Activated CD4-positive, alpha-beta T cell treated with anti-CD3 and anti-CD28 coated beads for 24 hours (primary cell): ENCODE measurements at regions not wholly inside any gene's neighbourhood (a gene's known extent, or its start where the extent isn't known, plus 50 kb on each side); places are given as distances from the start of the nearest gene placed in this dataset.

ENCODE experiments used
- DNase-seq, 2 donors: peaks; one replicate each; pipeline ENCODE4 v3.0.0-alpha.2; 2020; ENCODE audit warnings: low read depth in 2 of 2

DNA sequence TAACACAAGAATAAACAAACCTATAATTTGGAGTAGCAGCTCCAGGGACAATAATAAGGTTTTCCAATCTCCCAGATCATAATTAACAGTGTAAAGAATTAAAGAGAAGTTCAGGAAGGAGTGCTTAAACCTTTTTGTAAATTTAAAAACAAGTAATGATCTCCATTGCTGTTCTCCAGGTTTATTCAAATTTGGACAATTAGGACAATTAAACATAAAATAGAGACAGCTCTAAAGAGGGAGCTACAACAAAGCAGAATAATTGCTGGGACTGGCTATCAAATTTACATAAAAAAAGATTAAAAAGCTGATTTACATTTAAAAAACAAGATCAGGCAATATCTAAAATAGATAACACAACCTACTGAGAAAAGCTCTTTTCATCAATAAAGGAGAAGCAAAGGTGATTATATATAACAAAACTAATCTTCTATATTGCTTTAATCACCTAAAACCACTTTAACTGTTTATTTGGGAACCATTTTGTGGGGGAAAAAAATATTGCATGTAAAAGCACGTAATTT lies 80.1 kb upstream of the CREB1 start:
- no peak for DNase-seq

GRCh38 chr2:207450186-207450585 lies 79.6 kb upstream of the CREB1 start:
- DNase-seq = no peak

DNA sequence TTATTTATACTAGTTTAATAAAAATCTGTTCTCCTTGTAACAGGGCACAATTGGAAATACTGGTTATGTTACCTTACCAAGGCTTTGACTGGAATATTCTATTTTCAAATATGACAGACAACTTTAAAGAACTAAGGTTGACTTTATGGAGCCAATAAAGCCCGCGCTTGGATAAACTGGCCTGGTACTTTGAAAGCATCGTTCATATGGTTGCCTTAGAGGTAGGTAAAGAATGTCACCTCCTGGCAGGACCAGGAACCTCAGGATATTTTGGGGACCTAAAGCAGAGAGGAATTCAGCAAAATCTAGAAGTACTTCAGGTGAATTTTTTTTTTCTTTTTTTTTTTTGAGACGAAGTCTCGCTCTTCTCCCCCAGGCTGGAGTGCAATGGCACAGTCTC lies 71.2 kb upstream of the CREB1 start:
- DNase-seq = no peak

DNA sequence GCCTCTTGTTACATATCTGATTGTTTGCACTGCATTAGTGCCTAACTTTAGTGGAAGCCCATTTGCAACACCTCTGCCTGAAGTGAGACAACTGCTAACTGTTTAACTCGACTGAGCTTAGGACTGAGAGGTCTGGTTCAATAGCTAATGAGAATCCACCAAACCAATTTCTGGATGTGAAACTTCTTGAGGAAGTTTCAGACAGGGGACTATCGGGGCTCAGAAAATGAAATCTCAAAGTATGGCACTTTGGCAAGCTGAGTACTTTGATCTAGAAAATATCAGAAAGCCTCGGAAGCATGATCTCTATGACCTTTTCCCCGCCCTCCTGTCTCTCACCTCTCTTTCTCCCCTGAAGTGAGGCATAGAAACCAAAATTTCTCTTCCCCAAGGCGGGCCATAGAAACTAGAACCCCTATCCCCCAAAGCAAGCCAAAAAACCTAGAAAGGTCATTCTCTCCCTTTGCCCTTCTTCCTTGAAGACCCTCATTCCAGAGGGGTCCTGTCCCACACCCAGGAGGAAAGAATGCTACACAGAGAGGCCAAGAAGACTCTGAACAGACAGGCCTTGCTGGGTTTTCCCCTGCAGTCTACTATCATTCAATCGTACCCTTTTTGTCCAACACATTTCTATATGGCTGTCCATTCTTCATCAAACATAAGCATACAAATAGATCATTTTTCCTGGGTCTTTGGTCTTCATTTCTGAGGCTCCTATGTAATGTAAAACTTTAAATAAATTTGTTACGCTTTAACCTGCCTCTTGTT lies 69.6 kb upstream of the CREB1 start:
- no peak for DNase-seq

- no peak for DNase-seq
Measured at GRCh38 chr2:207463433-207463832, 66.3 kb upstream of the CREB1 start.

GRCh38 chr2:207464007-207464406 lies 65.8 kb upstream of the CREB1 start:
- DNase-seq = no peak

DNA sequence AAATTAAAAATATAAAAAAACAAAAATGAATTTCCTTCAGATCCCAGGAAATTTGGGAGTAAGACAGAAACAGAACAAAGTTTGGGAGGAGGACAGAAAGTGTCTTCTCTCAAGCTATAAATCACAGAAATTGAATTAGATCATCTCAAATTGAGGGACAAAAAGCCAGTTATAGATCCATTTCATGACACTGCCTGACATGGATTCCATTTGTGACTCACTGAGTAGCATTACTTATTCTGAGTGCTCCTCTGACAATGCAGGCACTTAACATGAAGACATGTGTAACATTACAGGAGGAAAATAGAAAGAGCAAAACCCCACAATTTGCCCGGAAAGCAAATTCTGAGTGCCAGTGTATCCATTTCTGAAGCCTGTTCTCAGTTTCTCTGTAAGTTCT lies 63.9 kb upstream of the CREB1 start:
- DNase-seq = no peak

DNA sequence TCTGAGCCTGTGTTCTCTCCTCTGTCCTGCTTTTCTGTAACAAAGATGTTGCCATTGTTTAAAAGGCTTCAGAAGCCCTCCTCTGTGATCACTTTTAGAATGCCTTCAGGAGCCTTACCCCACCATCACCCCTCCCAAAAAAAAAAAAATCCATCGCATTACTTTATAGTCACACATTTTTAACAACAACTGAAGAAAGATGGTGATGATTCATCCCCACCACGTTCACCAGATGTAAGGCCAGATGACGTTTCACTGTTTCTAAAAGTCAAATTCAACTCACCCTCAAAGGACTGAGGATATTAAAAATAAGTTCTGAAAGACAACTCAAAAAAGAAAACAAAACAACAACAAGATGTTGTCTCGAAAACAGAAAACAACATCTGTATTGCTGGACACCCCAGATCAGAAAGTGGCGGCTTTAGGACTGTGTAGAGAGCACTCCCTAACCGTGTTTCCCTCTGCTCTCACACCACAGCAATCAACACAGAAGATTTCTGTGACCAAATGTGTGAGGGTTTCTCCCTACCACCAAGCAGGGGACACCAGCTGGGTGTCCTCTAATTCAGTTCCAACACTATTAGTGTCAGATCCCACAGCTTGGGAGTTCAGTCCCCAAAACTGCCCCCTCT lies 61.9 kb upstream of the CREB1 start:
- no peak for DNase-seq

DNA sequence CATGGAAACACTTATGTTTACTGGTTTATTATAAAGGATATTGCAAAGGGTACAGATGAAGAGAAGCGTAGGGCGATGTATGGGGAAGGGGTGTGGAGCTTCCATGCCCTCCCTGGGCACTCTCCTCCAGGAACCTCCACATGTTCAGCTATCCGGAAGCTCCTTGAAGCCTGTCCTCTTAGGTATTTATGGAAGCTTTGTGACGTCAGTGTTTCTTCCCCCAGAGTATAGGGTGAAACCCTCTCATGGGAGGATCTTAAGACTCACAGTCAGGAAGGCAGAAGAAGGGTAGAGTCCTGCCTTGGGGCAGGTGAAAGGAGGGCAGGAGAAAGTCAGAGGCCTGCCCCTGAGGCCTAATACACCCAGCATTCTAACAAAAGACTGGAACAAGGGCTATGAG lies 61.3 kb upstream of the CREB1 start:
- no peak for DNase-seq

DNA sequence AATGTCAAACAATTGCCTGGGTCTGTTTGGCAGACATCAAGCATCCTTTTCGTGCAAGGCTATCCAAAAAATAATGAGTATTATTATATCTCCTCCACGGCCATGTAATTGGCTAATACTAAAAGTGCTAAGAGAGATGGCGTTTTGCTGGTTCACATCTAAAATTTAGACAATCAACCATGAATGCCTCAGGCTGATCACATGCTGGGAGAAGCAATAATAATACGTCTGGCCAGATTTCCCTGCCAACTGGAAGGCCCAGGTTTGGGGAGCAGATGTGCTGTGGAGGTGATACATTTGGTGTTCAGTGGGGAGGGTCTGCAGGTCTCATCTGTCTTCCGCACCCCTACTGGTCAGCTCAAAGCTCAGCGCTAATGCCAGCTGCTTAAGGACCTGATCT lies 60.3 kb upstream of the CREB1 start:
- DNase-seq = no peak

GRCh38 chr2:207469943-207470729 lies 59.6 kb upstream of the CREB1 start:
- DNase-seq = no peak

GRCh38 chr2:207471261-207471660 lies 58.5 kb upstream of the CREB1 start:
- no peak for DNase-seq

GRCh38 chr2:207472343-207473048 lies 57.3 kb upstream of the CREB1 start:
- DNase-seq = no peak

- DNase-seq = peak in 1 of 2 donors; percentile 12
Measured at GRCh38 chr2:207473049-207473930, 56.5 kb upstream of the CREB1 start.

- DNase-seq = no peak
Measured at GRCh38 chr2:207473931-207474235, 55.9 kb upstream of the CREB1 start.

DNA sequence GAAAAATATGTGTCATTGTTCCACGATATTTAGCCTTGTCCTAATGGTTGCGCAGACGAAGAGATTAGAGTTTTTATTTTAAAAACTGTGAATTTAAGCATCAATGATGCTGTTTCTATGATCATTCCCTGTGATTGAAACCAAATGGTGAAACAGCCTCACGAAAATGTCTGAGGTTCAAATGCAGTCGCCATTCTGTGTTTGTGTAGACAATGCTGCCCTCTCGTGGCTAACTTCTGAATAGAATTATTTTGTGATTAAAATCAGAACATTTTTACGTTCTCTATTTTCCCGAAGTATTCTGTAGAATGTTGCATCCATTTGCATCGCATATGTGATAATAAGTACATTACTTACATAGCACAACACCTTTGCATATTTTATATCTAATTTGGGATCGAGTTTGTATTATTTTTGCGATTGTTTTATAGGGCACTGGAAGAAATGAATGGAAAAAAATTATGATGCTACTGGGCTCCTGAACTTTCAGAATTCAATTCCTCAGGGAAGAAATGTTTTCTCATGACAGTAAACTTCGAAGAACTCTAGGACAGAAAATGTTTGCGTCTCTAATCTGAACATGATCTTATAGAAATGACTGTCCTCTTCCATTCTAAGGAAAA lies 54.8 kb upstream of the CREB1 start:
- DNase-seq = peak in 1 of 2 donors; percentile 54

DNA sequence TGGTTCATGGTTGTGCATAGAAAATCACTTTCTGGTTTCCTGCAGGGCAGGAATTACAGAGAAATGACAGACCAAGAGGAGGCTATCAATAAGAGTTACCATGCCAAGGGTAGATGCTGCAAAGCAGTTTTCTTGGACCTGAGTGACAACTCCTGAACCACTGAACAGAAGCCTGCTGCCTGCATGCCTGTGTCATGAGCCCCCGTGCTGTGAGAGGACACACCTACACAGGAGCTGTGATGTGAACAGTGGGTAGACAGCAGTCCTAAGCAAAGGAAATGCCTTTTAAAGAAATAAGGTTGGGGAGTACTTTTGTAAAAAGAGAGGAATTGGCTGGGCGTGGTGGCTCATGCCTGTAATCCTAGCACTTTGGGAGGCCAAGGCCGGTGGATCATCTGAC lies 54.2 kb upstream of the CREB1 start:
- DNase-seq = no peak

DNA sequence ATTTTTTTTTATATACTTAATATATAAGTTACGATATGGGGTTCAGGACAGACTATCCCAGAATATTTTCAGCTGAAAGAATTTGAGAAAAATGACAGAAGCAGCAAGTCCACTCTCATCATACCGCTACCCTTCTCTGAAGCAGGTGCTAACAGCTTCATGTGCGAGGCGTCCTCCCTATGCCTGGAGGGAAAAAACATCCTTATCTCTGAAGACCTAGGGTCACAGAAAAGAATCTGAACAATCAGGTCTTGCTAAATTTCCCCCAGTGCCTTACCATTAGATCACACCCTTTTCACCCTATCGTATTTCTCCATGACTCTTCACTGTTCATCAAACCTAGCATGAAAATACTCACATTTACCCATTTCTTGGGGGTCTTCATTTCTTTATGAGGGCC lies 51.9 kb upstream of the CREB1 start:
- DNase-seq = no peak

DNA sequence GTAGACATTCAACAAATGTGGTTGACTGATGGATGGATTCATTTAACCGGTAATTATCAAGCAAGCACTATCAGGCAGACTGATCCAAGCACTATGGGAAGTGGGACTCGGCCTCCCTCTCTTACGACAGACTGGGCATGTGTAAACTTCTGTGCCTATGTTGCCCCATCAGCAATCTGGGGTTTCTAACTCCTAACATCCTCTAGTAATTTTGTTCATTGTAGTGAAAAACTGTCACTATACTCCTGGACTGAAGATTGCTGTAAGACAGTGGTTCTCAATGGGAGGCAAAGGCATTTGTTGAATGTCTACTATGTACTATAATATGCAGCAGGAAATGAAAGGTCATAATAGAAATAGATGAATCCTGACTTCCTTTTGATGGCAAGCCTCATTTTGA lies 51.2 kb upstream of the CREB1 start:
- no peak for DNase-seq

GRCh38 chr2:207479198-207479785 lies 50.5 kb upstream of the CREB1 start:
- no peak for DNase-seq
